HG03520 (cell line): ENCODE measurements at regions not wholly inside any gene's neighbourhood (a gene's known extent, or its start where the extent isn't known, plus 50 kb on each side); places are given as distances from the start of the nearest gene placed in this dataset.

ENCODE experiments used
- ATAC-seq: cut with Tn5 transposase; IDR thresholded peaks from one replicate; pipeline ENCODE4 v1.9.1; 2021; ENCODE audit warnings: mild to moderate bottlenecking, moderate library complexity; ENCODE audit not compliant: unreplicated experiment

DNA sequence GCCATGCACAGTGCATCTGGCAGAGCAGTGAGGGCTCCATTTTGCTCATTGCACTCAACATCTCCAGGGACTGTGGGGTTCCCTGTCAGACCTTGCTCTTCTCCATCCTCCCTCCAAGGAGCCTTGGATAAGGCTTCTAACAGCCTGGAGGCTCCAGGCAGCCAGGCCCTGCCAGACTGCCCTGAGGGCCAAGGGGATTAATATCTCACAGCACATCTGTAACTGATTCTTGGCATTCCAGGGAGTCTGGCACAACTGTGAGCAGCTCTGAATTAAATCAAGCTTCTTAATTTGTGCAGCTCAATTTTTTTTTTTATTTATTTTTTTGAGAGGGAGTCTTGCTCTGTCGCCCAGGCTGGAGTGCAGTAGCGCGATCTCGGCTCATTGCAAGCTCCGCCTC is 224.5 kb upstream of the PGRMC2 start:
- no peak for ATAC-seq

DNA sequence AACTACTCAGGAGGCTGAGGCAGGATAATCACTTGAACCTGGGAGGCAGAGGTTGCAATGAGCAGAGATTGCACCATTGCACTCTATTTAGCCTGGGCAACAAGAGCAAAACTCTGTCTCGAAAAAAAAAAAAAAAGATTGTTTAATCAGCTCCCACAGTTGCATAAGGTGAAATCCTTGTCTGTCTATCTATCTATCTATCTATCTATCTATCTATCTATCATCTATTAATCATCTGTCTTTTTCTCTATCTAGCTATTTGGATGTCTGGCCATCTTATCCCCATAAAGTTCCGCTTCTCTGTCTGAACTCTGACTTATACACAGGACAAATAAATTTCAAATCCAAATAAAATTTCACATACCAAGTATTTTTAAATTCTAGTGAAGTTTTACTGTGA is 223.2 kb upstream of the PGRMC2 start:
- ATAC-seq, result no peak

DNA sequence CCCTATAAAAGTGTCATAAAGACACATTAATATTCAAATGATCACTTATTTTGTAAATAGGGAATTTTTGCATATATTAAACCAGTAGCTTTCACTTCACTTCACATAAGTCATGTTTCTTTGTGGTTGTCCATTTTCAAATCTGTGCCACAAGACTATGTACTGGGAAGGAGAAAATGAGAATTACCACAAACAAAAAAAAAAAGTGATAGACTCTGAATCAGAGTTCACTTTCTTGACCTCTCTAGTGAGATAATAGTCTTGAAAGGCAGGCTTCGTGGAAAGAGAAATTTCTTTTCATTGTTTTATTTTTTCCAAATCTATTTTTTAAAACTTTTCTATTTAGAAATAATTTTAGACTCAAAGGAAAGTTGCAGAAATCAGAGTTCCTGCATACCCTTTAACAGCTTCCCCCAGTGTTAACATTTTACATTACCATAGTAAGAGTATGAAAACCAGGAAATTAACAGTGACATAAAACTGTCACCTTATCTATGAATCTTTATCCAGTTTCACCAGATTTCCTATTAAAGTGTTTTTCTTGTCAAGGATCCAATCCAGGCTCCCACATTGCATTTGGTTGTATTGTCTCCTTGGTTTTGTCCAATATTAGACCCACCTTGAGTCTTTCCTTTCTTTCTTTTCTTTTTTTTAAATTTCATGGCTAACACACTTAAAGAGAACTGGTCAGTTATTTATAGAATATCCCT is 215.4 kb upstream of the PGRMC2 start:
- no peak for ATAC-seq

DNA sequence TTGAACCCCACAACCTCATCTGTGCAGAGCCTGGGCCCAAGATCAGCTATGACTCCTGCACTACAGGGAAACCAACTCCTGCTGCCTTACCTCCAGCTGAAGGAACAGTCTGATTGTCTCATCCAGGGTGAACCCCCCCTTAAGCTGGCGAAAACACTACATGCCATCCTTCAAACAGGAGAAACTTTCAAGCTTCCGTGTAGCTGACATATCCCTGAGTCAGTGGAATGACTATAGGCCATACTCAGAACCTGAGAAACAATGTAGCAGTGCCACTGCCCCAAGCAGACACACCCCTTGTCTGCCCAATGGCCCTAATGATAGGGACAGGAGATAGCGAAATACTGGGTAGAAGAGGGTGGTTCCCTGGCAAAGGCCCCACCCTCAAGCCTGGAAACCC is 213.6 kb upstream of the PGRMC2 start:
- ATAC-seq, result no peak

DNA sequence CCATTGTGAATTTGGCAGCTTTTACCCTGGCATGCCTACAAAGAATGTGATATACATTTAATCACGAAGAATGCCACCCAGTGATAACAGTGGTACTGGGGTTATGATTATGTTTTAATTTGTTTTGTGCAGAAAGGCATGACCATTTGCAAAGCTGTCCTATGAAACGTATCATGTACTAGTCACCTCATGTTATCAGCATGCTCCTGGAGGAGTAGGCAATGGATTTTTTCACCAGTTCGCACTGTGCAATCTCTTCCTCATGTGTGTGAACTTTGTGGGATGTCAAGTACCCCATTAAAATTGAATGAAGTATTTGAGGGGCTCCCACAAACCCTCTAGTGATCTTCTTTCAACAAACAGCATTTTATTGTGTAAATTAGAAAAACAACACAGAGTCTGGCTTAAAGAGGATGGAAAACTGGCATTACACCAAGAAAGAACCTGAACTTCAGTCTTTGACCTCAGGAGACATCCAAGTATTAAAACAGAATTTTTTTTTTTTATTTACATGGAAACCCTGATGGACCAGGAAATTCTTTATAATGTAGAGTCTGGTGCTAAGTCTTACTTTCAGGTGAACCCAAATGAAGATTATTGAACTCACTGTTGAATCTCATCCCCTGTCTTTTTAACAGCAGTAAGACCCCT is 200.6 kb upstream of the PGRMC2 start:
- no peak for ATAC-seq

DNA sequence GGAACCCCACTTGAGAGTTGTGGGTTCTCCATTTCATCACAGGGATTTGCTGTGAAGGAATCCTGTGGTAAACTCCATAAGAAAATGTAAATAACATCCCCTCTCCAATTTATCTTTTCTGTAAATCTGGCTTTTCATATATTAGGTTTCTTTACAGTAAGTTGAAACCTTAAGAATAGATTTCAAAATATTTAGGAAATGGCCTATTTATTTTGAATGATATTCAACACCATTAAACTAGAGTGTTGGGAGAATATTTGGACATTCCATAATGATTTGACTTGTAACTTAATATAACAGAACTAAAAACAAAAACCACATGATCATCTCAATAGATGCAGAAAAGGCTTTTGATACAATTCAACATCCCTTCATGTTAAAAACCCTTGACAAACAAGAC is 197.3 kb upstream of the PGRMC2 start:
- ATAC-seq, result no peak

DNA sequence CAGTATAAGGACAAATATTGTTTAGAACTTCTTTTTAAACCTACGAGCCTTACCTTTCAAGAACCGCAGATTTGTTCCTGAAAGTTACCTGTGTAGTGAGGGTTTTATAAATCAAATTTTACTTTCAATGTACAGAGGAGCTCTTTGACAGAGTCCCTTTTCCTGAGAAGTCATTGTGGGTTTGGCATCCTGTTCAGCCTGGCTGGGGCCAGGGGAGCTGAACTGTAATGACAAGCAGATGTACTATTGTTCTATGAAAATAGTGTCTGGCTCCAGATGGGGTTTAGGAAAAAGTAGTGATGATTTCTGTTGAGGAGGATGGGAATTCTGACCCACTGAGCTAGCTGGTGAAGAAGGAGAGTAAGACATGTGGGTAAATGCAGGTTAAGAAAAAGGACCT is 196.2 kb upstream of the PGRMC2 start:
- no peak for ATAC-seq

DNA sequence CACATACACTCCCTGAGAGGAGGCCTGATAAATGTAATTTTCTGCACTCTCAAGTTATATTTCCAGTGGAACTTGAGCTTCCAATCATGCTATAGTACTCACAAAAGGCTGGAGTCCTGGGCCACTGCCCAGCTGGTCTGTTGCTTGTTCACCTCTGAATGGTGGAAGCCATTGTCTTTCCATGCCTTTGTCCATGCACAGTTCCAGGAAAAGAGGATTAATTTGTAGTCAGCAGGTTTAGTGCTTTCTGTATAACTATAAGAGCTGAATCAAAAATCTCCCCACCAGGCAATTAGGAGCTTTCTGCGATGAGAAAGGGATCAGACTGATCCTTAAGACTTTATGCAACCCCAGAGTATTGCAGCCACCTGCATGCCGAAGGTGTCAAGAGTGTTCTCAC is 195.4 kb upstream of the PGRMC2 start:
- no peak for ATAC-seq

DNA sequence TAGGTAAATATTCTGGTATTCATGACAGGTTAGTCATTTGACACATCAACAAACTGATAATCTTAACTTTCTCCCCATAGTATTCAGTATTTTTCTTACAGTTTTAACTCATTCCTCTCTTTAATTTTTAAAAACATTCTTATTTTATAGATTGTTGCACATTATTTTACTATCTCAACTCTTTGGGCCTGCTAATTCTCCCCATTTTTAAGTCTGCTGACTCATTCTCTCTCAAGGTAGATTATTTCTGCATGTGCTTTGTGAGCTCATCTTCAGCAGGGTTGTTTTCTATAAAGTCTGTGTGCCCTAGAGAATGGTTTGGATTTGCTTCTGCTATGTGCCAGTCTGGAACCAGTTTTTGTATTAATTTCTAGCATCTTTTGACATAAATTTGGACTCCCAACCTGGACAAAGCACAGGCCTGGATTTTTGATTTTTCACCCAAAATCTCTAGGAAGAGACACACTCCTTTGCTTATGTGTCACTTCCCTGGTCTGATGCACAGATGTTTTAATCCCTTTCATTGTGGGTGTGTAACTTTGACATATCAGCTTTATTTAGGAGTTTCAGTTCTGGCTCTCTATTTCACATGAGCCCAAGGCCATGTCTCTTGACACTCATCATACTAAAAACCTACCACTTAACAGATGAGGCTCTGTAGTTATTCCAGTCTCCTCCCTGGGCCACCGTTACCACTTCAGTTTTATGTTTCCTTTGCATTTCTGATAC is 194.3 kb upstream of the PGRMC2 start:
- no peak for ATAC-seq

DNA sequence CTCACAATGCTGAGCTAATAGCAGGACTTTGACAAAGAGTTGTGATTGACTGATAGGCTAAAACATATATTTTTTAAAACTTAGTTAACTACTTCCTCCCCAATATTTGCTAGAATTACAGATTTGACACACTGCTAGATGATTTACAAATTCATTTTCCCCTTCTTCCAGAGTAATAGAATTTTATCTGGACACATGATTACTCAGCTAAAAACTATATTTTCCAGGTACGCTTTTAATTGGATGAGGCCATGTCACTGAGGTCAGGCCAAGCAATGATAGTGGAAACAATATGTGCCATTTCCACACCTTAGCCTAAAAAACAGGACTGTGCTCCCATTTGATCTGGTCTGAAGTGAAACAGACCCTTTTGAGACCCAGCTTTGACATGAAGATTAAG is 193.3 kb upstream of the PGRMC2 start:
- ATAC-seq, result no peak

DNA sequence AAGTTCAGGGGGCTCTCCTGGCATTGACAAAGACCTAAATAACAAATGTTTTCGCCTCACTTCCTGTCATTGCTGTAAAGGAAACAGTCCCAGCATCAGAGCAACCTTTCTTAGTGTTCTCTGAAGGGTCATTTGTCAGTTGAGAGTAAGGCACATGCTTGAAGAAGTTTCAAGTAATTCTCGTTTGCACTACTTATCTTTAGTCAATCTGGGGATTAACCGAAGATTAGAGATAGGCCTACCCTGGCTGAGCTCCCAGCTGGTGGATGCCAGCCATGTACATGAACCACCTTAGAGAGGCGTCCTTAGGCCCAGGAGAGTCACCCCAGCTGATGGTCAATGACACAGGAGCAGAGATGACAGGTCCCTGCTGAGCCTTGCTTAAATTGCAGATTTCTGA is 189.9 kb upstream of the PGRMC2 start:
- ATAC-seq, result no peak

DNA sequence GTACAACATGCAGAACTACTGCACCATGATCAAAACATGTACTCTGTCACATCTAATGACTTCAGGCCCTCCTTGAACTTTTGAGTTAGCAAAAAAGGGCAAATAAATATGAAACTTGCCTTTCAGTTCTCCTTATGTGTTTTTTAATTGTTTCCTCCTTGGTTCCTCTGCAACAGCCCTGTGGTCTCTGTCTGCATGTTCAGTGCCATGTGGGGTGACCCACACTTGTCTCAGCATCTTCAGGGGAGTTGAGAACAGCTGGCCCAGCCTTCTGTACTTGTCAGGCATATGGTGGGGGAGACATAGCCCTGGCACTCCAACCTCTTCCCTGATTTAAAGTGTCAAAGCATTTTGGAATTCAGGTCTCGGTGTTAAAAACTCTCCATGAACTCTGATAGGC is 188.0 kb upstream of the PGRMC2 start:
- no peak for ATAC-seq

DNA sequence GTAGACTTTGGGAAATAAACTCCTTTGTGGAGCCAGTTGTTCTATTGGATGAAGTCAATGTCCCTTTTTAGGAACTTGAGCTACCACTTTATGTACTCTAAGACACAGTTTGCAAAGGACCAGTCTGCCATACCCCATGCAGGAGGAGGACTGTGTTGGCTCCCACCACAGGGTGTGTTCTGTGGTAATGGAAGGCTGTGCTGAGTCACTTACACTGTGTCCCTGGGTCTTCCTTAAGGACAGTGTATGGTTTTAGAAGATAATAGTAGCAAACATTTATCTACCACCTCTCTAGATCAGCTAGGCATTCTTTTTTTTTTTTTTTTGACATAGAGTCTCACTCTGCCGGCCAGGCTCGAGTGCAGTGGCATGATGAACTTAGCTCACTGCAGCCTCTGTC is 184.0 kb upstream of the PGRMC2 start:
- ATAC-seq, result no peak

DNA sequence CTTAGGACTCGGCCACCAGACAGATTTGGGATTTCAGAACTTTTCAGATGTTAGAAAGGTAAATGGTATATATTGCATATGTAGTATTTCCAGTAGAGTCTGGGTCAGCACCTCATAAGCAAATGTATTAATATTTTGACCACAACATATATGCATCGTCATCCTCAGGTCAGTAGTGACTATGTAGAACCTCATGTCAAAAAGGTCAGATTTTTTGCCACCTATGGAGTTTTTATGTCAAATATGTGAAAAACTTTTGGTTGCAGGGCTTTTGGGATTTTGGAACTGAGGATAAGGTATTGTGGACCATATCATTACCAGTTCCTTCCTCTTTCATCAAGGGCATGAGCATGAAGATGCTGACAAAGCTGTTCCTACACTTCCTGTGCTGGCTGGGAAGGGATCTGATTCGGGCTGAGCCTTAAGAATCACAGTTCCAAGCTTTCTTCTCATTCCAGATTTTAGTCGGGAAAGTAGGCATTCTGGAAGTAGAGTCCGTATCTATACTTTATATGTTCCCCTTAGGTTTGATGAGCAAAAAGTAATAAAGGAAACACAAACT is 183.0 kb upstream of the PGRMC2 start:
- ATAC-seq, result no peak

DNA sequence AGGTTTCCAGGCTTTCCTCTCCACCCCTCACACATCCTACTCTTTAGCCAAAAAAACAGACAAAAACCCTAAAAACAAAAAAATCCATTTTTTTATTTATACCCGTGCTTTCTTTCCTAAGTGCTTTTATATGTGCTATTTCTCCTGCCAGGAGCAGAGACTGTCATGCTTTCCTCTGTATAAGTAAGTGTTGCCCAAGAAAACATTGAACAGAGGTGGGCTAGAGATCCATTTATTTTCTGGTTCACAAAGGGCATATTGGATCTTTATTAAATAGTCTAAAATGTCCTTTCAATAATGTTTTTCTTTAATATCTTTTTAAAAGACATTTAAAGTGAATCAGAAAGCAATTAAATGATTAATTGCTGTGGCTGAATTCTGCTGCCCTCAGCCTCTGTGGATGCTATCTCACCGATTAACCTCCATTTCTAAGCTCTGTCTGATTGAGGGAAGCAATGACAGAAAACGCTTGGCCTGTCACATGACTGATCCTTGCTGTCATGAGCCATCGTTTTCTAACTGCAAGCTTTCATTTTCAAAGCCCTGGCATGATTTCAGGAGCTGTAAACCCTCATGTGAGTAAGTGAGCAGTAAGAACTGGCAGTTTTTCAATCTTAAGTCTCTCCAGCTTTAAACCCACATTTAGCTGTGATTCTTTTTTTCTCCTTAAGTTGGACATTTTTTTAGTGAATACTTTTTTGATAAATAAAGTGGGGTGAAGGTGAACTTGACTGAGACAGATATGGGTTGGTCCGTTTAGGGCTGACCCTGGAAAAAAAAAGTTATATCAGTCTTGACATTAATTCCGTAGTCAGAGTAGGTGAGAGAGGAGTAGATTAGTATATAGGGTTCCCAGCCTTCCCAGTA is 180.7 kb upstream of the PGRMC2 start:
- no peak for ATAC-seq

DNA sequence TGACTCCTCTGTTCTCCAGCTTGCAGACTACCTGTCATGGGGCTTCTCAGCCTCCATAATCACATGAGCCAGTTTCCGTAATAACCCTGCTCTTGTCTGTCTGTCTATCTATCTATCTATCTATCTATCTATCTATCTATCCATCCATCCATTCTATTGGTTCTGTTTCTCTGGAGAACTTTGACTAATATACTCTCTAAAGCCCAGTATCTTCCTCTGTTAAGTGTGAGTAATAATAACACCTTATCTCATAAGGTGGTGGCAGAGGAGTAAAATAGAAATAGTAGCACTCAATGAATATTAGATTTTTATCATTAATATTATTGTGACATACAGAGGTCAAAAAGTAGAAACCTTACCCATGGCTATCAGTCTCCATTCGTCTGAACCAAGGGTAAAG is 177.9 kb upstream of the PGRMC2 start:
- ATAC-seq, result no peak

DNA sequence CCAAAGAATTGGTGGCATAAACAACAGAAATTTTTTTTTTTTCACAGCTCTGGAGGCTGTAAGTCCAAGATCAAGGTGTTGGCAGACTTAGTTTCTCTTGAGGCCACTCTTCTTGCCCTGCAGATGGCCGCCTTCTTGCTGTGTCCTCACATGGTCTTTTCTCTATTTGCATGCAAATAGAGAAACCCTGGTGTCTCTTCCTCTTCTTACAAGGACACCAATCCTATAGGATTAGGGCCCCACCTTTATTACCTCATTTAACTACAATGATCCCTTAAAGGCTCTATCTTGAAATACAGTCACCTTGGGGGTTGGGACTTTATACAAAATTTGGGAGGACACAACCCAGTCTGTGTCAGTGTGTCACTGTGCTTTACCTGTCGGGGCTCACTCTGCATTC is 175.4 kb upstream of the PGRMC2 start:
- no peak for ATAC-seq

DNA sequence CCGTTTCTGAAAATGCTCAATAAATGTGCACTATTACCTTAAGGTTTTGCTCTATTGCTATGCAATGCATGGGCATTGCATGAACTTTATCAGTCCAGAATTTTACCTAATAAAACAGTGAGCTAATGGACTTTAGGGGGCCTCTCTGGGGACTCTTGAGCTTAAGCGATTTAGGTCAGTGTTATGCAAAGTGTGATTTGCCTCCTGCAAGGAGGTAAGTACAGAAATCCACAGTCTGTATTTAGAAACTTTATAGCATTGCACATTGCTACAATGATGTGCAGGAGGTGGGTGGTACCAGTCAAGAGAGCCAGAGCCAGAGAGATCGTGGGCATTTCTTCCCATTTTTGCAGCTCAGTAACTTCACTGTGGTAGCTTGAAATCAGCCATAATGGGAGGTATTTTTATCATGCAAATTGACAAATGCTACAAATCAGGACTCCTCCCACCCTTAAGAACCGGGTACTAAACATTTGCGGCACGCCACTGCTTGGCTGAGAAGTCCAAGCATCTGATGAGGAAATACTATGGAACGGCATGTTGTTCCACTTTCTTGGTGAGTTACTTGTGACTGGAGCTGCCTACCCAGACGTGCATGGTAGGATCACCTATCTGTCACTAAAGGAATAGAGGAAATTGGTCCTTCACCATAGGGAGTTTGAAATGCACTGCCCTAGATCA is 174.6 kb upstream of the PGRMC2 start:
- no peak for ATAC-seq

DNA sequence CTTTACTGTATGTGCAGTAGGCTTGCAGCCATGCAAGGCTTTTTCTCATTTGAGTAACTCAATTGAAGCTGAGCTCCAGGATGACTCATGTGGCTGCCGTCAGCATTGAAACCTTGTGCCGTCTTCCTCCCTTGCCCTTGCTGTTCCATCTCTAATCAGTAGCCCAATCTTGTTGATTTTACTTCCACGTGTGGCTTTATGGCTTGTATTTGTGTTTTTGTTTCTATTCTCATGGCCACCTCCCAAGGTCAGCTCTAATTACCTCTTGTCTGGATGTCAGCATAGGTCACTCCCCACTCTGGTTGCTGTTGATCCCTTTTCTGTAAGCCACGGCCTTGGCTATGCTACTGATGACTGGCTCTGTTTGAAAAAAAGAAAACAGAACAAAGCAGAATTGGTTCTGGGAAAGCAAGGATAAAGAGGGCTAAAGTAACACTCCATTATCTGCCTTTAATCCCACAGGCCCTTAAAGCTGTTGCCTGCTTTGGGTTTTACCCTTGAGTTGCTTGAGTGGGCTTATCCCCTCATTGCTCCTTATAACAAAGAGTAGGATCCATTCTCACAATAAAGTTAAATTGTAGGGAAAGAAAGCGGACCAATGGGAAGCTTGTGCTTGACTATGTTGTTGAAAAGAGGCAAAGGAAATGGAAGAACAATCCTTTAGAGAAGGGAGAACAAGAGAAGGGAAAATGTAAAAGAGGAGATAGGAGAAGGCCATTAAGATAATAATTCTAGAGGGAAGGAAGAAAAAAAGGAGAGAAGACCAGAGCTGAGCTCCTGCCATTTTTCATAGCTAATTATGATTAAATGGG is 173.9 kb upstream of the PGRMC2 start:
- ATAC-seq, result peak; percentile 59

DNA sequence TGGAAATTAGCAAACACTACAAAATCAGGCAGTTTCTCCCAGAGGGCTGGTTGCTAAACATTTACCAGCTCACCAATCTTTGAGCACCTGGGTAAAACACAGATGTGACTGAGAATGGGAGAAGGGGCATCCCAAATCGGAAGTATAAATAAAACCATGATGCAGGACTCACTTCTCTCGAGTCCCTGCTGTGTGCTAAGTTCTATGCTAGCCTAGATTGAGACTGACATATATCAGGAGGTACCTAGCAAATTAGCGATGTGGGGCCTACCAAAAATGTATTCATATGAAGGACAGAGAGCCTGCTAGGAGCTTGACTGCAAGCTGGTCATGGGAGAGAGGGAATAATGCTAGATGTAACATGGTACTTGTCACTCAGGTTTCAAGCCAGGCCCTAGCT is 171.9 kb upstream of the PGRMC2 start:
- no peak for ATAC-seq
